ENCODE measurements at regions not wholly inside any gene's neighbourhood (a gene's known extent, or its start where the extent isn't known, plus 50 kb on each side); places are given as distances from the start of the nearest gene placed in this dataset.
"Not testable (repeated sequence)": the region's sequence is repeated elsewhere in the genome, so short reads cannot be mapped to it uniquely, and the experiment has no call there.

GRCh38 chr2:128613876-128614275, 295.2 kb upstream of the HS6ST1 start:
- DNase-seq (ENCODE audit: low read depth), result no peak

DNA sequence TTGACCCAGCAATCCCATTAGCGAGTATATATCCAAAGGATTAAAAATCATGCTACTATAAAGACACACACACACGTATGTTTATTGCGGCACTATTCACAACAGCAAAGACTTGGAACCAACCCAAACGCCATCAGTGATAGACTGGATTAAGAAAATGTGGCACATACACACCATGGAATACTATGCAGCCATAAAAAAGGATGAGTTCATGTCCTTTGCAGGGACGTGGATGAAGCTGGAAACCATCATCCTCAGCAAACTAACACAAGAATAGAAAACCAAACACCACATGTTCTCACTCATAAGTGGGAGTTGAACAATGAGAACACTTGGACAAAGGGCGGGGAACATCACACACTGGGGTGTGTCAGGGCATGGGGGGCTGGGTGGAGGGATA, 296.2 kb upstream of the HS6ST1 start:
- not testable (repeated sequence) for DNase-seq (ENCODE audit: low read depth)

- no peak for DNase-seq (ENCODE audit: low read depth)
Measured at GRCh38 chr2:128615571-128615970, 296.9 kb upstream of the HS6ST1 start.

DNA sequence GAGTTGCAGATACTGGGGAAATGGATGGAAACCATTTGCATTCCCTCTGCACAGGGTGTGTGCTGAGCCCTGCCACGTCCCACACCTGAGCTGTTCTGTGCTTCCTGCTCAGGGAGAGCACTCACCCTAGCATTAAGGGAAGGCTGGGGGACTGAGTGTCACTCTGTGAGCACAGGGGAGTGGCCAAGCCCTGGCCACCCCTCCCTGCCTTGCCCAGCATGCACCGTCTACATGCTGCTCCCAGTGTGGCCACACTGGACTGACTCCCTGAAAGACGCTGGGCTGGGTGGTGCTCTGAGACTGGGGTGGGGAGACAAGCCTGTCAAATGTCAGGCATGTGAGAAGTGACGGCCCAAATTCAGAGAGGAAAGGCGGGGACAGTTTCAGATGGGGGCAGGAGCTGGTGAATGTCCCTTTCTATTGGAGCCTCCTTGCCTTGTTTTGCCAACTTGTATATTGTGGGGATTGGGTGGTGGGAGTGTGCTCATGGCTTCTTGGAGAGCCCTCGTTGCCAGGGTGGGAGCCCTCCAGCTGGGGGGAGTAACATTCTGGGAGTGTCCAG, 298.4 kb upstream of the HS6ST1 start:
- no peak for DNase-seq (ENCODE audit: low read depth)

- no peak for DNase-seq (ENCODE audit: low read depth)
Measured at GRCh38 chr2:128617661-128618060, 299.0 kb upstream of the HS6ST1 start.

- no peak for DNase-seq (ENCODE audit: low read depth)
Measured at GRCh38 chr2:128618642-128619041, 300.0 kb upstream of the HS6ST1 start.

DNA sequence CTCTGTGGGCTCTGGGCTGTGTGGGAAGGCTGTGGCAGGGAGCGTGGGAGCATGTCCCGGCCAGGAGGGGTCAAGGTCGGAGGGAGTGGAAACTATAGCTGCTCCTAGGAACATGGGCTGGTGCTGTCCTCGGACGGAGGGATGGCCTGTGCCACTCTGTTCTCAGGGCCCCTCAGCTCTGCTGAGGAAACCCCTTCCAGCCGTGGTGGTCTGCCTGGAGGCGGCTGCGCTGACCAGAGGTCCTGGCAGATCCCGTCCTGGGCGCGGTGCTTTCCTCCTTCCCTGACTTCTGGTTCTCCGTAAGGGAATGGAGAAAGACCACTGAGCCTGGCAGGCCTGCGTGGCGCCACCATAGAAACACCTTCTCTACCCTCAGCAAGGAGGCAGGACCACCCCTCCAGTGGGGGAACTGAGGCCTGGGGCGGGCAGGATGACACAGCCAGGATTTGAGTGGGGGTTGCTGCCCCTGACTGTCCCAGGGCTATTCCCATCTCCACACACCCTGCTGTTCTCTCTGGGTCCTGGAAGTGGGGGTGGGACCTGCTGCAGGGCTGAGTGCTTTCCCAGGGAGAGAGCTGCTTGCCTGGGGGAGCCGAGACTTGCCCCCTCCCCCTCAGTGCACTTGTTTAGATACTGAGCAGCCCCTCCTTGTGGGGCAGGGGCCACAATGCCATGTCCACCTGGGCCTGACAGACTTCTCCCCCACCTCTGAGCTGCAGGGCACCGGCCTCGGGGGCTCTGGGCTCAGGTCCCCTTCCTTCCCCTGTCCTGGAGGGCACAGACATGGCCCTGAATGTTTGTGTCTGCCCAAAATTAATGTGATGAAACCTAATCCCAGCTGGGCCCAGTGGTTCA, 301.0 kb upstream of the HS6ST1 start:
- no peak for DNase-seq (ENCODE audit: low read depth)

DNA sequence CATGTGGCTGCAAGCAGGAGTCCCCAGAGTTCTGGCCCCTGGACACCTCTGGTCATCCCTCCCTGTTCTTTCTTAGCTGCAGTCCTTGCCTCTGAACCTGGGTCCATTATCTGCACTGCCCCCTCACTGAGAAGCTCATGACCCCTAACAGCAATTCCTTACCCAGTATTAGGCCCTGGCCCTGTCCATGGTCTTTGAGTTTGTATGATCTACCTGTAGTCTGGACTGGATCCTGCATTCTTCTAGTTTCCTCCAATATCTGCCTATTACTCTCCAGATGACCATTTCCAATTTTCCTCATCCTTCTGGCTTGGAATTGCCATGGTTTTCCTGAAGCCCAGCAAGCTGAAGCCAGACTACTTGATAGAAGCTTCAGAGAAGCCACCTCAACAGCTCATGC, 302.4 kb upstream of the HS6ST1 start:
- no peak for DNase-seq (ENCODE audit: low read depth)

- no peak for DNase-seq (ENCODE audit: low read depth)
Measured at GRCh38 chr2:128622371-128622770, 303.7 kb upstream of the HS6ST1 start.

- no peak for DNase-seq (ENCODE audit: low read depth)
Measured at GRCh38 chr2:128622955-128623620, 304.4 kb upstream of the HS6ST1 start.

DNA sequence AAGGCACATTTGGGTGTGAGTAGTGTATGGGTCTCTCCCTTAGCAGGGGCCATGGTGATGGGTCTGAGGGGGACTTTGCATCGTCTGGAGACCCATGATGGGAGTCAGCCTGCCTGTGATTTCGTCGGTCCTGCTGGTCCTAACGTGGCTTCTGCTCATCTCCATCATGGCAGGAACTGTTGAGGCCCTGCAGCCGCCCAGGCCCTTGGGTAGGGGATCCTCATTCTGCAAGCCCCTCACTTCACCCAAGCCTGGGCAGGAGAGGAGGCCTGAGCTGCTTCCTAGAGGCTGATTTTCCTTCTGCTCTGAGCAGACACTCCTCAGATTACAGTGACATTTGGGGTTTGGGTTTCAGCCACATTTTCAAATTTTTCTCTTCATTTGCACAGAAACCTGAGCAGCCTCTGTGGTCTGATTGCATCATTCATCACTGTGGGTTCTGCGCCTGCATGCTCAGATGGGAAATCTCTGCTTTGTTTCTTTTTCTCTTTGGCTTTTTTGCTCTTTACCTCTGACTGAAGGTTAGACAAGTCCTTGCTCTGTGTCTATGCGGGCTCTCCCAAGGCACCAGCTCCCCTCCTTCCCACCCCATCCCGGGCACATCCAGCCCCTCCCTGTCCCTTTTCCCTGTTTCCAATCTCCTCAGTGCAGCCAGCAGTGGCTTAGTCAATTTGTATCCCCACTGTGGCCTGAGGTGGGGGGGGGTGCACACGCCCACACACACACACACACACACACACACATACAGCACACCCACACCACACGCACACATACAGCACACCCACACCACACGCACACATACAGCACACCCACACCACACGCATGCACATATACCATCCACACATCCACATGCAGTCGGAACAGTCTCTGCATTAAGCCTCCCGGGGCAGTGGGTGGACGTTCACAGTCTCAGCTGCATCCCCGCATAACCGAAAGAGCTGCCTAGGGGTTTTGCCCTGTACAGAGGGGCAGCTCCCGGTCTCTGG, 305.4 kb upstream of the HS6ST1 start:
- peak; percentile 67 for DNase-seq (ENCODE audit: low read depth)

DNA sequence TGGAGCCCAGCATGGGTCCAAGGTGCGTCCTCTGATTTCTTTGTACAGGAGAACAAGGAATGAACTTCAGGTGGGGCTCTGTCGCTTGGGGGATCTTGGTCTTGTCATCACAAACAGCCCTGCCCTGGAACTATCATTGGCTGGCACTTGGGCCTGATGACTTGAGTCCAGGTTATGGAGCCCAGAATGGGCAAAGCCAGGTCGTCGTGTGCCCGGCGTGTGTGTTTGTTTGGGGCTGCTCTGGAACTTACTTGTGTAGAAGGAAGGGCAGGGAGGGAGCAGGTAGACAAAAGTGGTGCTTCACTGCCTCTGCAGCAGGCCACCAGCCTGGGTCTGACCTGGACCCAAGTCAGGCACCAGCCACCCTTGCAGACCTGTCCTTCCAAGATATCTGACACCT, 306.3 kb upstream of the HS6ST1 start:
- DNase-seq (ENCODE audit: low read depth), result no peak

- DNase-seq (ENCODE audit: low read depth), result no peak
Measured at GRCh38 chr2:128625421-128625820, 306.8 kb upstream of the HS6ST1 start.

DNA sequence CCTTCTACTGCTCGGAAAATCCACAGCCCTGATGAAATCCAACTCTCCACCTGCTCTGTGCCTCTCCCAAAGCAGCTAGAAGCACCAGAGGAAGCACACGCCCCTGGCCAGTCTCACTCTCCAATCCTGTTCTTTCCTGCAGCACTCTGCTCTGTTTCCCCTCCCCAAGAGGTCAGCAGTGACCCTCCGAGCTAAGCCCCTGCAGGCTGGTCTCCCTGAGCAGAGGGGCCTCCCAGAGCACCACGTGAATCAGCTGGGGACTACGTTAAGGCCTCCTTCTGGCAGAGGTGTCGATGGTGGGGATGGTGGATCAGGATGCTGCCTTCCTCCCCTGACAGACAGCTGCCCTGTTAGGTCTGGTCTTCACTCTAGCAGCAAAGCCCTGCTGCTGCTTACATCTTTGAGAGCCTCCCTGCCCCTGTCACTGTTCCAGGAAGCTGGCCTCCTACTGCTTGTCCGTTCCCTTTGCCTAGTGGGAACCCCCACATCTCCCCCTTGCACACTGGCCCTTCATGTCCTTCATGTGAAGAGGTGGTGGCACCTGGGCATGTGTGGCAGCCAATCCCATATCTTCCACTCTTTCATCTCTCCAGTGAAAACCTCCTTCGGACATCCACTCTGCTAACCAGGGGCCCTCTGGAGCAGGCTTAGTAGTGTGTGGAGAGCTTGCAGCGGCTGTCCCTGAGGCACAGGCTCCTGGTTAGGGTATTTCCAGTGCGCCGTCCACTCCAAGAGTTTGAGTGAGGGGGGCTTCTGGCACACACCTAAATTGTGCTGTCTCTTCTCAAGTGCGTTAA, 307.5 kb upstream of the HS6ST1 start:
- no peak for DNase-seq (ENCODE audit: low read depth)

DNA sequence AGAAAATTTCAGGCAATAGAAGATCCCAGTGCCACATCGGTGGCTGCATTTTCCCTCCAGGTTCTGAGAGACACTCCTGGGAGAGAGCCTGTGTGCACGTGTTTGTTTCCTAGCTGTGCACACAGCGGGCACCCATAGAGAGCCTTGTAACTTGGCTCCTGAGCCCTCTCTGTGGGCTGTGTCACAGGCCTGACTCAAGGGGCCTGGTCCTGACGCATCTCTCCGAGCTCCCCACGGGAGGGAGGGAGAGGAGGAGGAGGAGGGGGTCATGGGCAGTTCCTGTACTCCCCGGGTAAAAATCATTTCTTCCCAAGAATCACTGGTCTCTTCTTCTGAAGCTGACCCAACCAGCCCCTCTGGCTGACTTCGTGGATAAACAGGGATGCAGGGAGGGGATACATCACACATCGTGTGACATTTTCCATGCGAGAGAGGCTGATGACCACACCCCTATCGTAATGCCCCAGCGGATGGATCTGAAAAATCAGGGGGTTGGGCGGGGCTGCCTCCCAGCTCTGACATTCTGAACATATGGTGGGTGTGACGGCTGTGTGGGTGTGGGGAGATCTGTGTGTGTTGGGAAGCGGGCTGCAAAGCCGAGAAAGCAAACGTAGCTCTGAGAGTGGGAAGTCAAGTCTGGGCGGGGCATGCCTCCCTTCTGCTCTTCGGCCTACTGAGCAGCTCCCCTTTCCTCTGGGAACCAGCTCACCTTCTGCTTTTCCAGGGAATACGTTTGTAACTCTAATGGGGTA, 308.3 kb upstream of the HS6ST1 start:
- no peak for DNase-seq (ENCODE audit: low read depth)

GRCh38 chr2:128628206-128628605, 309.5 kb upstream of the HS6ST1 start:
- no peak for DNase-seq (ENCODE audit: low read depth)

DNA sequence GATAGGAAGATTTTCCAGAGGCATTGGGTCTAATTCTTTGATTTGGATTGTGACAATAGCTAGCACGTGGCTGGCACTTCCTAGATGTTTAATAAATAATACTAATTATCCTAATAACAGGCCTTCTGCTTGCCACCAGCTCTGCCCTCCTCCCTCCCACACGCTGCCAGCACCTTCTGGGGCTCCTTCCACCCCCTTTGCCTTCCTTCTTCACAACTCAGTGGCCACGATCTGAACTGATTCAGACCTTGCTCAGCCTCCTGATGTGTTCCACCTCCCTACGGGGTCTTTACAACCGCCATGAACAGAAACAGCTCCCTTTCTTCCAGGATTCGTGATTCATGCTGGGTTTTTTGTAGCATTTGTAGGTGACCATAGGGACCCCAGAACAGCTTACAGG, 310.3 kb upstream of the HS6ST1 start:
- DNase-seq (ENCODE audit: low read depth), result no peak

- no peak for DNase-seq (ENCODE audit: low read depth)
Measured at GRCh38 chr2:128630974-128631697, 312.5 kb upstream of the HS6ST1 start.

DNA sequence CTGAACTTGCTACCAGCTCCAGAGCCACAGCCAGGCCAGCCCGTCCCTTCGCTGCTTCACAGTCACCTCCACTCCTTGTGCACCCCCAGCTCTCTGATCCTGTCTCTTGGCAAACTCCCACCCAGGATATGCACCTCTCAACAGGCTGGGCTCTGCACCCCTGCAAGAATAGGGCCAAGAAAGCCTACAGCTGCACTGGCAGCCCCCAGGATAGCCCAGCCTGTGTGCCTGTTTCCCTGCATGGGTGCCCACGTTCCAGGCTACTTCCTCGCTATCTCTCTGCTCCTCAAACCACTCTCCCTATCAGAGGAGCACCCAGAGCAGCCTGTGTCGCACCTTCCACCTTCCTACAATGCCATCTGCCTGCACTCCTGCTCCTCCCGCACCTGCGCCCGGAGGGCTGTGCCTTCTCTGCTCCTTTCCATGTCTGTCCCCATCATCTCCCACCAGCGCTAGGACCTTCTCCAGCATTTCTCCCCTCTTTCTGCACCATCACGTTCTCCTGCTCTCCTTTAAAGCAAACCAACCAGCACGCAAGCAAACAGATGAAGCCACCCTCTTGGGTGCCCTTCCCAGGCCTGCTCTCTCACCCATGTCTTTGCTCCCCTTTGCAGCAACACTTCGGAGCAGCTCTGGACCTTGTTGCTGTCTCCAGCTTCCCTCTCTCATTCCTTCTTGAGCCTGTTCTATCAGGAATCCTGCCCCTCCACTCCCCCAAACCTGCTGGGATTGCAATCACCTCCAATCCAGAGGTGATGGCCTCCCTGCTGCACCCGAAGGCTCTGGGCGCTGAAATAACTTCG, 313.2 kb upstream of the HS6ST1 start:
- no peak for DNase-seq (ENCODE audit: low read depth)

Measured in GM04504 (cell line).